Neural progenitor cell (in vitro differentiated cells): ENCODE measurements at regions not wholly inside any gene's neighbourhood (a gene's known extent, or its start where the extent isn't known, plus 50 kb on each side); places are given as distances from the start of the nearest gene placed in this dataset.

Experiments
- EZH2phosphoT487 ChIP-seq: fragments of 200-600 bp; sonication (generic); IDR thresholded peaks from 2 replicates; pipeline ENCODE4 v1.6.1; 2017; ENCODE audit warnings: antibody characterized with exemption
- TF ChIP-seq, protein P1 (sequence below): fragments of 200-600 bp; sonication (generic); IDR thresholded peaks from 2 replicates; pipeline ENCODE4 v1.5.1; 2017; ENCODE audit warnings: antibody characterized with exemption, mild to moderate bottlenecking

DNA sequence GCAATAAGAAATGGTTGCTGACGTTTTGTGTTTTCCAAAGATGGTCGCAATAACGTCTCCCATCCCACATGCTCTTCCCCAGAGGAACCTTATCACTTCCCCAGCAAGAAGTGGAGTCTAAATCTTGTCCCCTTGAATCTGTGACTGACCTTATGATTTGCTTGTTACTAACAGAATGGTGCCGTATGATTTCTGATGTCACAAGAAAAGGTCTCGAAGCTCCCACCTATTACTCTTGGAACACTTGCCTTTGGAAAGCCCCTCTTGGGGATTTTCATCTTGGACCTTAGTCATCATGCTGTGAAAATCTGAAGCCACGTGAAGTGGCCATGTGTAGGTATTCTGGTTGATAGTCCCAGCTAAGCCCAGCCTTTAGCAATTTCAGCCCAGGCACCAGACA is 86.2 kb upstream of the GLS start:
- TF ChIP-seq, protein P1, sequence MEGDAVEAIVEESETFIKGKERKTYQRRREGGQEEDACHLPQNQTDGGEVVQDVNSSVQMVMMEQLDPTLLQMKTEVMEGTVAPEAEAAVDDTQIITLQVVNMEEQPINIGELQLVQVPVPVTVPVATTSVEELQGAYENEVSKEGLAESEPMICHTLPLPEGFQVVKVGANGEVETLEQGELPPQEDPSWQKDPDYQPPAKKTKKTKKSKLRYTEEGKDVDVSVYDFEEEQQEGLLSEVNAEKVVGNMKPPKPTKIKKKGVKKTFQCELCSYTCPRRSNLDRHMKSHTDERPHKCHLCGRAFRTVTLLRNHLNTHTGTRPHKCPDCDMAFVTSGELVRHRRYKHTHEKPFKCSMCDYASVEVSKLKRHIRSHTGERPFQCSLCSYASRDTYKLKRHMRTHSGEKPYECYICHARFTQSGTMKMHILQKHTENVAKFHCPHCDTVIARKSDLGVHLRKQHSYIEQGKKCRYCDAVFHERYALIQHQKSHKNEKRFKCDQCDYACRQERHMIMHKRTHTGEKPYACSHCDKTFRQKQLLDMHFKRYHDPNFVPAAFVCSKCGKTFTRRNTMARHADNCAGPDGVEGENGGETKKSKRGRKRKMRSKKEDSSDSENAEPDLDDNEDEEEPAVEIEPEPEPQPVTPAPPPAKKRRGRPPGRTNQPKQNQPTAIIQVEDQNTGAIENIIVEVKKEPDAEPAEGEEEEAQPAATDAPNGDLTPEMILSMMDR: no peak
- no peak for TF ChIP-seq EZH2phosphoT487
